ENCODE measurements at regions not wholly inside any gene's neighbourhood (a gene's known extent, or its start where the extent isn't known, plus 50 kb on each side); places are given as distances from the start of the nearest gene placed in this dataset.
"Not testable (repeated sequence)": the region's sequence is repeated elsewhere in the genome, so short reads cannot be mapped to it uniquely, and the experiment has no call there.

DNA sequence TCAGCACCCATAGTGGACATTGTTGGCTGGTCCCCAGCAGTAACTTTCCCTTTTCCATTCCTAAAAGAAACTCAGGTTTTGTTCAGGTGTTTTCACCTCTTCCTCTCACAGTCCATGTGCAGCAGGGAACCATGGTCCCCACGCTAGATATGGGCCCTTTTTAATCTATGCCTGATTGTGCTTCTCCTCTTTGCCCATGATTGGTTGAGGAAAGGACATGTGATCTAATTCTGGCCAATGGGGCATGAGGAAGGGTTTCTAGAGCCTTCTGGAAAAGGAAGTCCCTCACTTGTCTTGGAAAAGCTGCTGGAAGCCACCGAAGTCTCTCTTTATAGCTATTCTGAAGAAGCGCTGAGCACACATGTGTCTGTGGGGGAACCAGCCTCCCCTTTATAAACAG, 330.7 kb downstream of the ACTR3B start:
- 89% methylated on average over 3 of the region's 3 CpGs for WGBS
- Histone ChIP-seq H3K4me3 (ENCODE audit: low read depth, low read length) (no peak overlapping the region), H3K27ac (ENCODE audit: low read depth) (no peak overlapping the region), H3K36me3 (ENCODE audit: insufficient read depth) (no peaks in the 10 kb centered on the region), H3K4me1 (ENCODE audit: insufficient read depth) (no peaks in the 10 kb centered on the region)
- no peak for DNase-seq (ENCODE audit: extremely low spot score)

DNA sequence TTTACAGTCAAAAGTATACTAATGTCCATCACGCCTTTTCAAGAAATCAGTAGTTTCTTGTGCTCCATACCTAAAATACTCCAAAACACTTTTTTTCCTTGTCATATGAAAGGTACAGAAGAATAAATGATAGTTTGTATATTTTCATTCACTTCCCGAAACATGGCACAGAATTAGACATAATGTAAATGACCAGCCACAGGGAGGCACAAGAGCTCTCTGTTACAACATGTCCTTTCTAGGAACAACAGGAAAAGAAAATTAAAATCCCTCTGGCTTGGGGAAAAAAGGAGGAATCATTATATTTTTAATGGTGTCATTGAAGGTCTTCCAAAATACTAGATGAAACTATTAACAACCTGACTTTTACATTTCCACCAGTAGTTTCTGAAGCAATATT, 331.2 kb downstream of the ACTR3B start:
- WGBS = 89% methylated on average over 2 of the region's 2 CpGs
- H3K4me1 ChIP-seq (ENCODE audit: insufficient read depth) = no peaks in the 10 kb centered on the region
- no peaks in the 10 kb centered on the region for H3K36me3 ChIP-seq (ENCODE audit: insufficient read depth)
- no peak overlapping the region for H3K4me3 ChIP-seq (ENCODE audit: low read depth, low read length)
- DNase-seq (ENCODE audit: extremely low spot score) = no peak
- H3K27ac ChIP-seq (ENCODE audit: low read depth) = no peak overlapping the region

DNA sequence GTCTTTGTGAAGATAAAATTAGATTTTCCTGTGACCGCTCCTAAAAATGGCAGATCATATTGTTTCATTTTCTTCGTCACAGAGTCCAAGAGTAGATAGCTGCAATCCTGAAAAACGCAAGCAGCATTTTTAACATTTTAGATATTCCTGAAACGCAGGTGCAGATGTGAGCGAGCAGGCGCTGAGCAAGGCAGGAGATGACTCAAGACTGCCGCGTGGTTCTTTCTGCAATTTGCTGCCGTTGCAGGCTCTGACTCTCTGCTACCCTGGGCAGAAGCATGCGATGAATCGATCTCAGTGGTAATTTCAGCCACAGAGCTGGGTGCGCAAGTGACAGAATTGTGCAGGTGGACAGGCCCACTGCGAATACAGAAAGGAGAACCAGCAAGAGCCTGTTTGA, 331.9 kb downstream of the ACTR3B start:
- no peak overlapping the region for H3K4me3 ChIP-seq (ENCODE audit: low read depth, low read length)
- 76% methylated on average over 13 of the region's 13 CpGs for WGBS

DNA sequence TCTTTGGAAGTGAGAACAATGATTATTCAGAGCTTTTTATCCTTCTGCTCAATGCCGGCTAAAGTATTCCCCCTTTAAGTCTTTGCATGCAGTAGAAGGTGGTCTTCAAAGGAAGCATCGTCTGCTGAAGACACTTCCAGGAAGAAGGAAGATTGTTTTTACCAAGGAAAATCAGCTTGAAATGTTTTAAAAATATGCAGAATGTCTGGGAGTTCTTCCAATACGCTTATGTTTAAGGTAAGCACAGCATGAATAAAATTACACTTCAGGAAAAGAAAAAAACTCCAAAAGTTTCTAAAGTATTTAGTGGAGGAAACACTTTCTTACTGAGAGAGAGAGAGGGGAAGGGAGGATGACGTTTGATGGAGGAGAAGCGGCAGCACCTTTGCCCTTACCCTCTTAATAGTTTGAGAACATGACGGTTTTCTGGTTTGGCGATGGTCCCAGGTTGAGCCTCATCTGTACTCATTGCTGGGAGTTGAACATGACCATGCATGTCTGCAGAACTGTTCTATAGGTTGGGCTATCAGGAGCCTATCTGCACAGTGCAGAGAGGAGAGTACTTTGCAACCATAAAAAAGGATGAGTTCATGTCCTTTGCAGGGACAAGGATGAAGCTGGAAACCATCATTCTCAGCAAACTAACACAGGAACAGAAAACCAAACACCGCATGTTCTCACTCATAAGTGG, 338.1 kb downstream of the ACTR3B start:
- Histone ChIP-seq H3K4me3 (ENCODE audit: low read depth, low read length) (no peak overlapping the region), H3K27ac (ENCODE audit: low read depth) (no peak overlapping the region), H3K36me3 (ENCODE audit: insufficient read depth) (no peaks in the 10 kb centered on the region), H3K4me1 (ENCODE audit: insufficient read depth) (no peaks in the 10 kb centered on the region)
- WGBS = 74% methylated on average over 8 of the region's 8 CpGs
- DNase-seq (ENCODE audit: extremely low spot score) = no peak

More for the DNA sequence above, 331.9 kb downstream of the ACTR3B start:
- DNase-seq (ENCODE audit: extremely low spot score) = no peak
- H3K36me3 ChIP-seq (ENCODE audit: insufficient read depth) = no peaks in the 10 kb centered on the region
- H3K4me1 ChIP-seq (ENCODE audit: insufficient read depth) = no peaks in the 10 kb centered on the region
- no peak overlapping the region for H3K27ac ChIP-seq (ENCODE audit: low read depth)

DNA sequence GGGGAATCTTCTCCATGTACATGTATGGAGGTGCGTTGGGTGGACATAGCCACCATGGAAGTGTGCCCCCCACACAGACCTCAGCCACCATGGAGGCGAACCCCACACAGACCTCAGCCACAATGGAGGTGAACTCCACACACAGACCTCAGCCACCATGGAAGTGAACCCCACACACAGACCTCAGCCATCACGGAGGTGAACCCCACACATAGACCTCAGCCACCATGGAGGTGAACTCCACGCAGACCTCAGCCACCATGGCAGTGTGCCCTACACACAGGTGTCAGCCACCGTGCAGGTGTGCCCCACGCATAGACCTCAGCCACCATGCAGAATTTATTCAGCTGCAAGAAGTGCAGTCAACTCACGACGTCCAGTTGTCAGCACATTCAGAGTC, 339.7 kb downstream of the ACTR3B start:
- WGBS = 78% methylated on average over 8 of the region's 8 CpGs
- no peak for DNase-seq (ENCODE audit: extremely low spot score)

DNA sequence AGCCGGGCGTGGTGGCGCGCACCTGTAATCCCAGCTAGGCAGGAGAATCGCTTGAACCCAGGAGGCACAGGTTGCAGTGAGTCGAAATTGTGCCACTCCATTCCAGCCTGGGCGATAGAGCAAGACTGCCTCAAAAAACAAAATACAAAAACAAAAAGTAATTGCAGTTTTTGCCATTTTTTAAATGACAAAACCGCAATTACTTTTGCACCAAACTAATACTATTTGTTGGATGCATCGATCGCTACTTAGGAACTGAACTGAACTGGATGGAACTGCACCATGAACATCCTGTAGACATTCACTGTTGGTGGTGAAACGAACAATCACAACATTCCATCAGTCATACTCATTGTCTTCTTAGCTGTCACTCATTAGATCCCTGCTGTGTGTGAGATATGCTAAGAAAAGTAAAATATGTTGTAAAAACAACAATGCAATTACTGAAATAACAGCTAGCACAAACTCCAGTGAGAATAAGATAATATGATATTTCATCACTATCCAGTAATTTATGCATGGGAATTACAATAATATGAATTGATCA, 341.2 kb downstream of the ACTR3B start:
- no peak overlapping the region for H3K27ac ChIP-seq (ENCODE audit: low read depth)
- no peak for DNase-seq (ENCODE audit: extremely low spot score)
- 85% methylated on average over 11 of the region's 11 CpGs for WGBS
- H3K36me3 ChIP-seq (ENCODE audit: insufficient read depth) = no peaks in the 10 kb centered on the region
- no peaks in the 10 kb centered on the region for H3K4me1 ChIP-seq (ENCODE audit: insufficient read depth)
- no peak overlapping the region for H3K4me3 ChIP-seq (ENCODE audit: low read depth, low read length)

More for the DNA sequence above, 339.7 kb downstream of the ACTR3B start:
- no peaks in the 10 kb centered on the region for H3K4me1 ChIP-seq (ENCODE audit: insufficient read depth)
- no peak overlapping the region for H3K27ac ChIP-seq (ENCODE audit: low read depth)
- H3K4me3 ChIP-seq (ENCODE audit: low read depth, low read length) = no peak overlapping the region
- no peaks in the 10 kb centered on the region for H3K36me3 ChIP-seq (ENCODE audit: insufficient read depth)

DNA sequence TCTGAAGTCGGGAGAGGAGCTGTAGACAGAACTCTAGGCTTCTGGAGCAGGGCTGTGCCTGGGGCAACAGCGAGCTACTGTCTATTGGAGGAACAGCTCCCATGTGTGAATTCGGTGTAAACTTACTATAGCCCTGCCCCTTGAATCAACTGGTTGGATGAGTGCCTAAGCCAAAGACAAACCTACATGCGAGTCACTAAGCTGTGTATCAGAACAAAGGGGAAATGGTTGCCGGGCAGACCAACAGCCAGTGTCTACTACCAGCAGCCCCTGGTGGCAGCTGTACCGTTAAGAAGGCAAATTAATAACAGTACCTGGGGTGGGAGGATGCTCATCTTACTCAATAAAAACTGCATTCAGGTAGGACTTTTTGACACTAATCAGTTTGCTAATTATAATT, 343.6 kb downstream of the ACTR3B start:
- no peaks in the 10 kb centered on the region for H3K4me1 ChIP-seq (ENCODE audit: insufficient read depth)
- 75% methylated on average over 6 of the region's 6 CpGs for WGBS
- no peak for DNase-seq (ENCODE audit: extremely low spot score)
- no peak overlapping the region for H3K4me3 ChIP-seq (ENCODE audit: low read depth, low read length)
- no peaks in the 10 kb centered on the region for H3K36me3 ChIP-seq (ENCODE audit: insufficient read depth)
- H3K27ac ChIP-seq (ENCODE audit: low read depth) = no peak overlapping the region

DNA sequence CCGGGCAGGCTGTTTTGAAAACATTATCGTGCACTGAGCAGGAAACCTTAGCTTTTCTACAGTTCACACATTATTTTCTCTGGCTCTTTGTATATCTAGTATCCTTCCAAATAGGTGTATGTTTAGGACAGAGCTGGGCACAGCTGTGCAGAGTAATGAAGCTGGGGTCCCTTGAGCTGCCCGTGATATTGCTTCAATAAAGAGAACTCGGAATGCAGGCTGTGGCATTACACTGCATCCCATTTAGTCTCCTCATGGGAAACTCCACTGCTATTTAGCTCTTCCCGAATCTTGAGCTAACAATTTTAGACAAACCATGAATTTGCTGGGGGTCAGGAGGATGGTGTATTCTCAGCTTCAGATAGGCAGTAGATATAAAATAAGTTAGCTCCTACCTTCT, 348.3 kb downstream of the ACTR3B start:
- Histone ChIP-seq H3K36me3 (ENCODE audit: insufficient read depth) (no peaks in the 10 kb centered on the region), H3K27ac (ENCODE audit: low read depth) (no peak overlapping the region), H3K4me1 (ENCODE audit: insufficient read depth) (no peaks in the 10 kb centered on the region), H3K4me3 (ENCODE audit: low read depth, low read length) (no peak overlapping the region)
- 71% methylated on average over 5 of the region's 5 CpGs for WGBS
- no peak for DNase-seq (ENCODE audit: extremely low spot score)

DNA sequence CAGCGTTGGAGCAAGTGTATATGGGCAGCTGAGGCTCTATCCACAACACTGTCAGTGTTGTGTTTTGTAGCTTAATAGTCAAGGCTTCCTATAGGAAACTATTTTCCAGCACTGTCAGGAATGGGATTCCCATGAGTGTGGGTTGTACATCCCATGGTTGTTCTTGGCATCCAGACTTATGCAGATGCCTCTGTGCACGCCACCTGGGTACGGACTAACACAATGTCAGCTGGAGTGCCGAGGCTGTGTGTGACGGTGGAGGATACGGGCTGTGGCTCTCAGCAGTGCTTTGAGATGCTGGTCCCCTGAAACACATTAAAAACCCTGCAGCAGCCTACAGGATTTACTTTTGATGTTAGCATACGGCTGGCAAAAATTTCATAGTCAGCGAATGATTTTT, 350.0 kb downstream of the ACTR3B start:
- no peak for DNase-seq (ENCODE audit: extremely low spot score)
- whole genome bisulfite sequencing = 87% methylated on average over 8 of the region's 8 CpGs
- Histone ChIP-seq H3K4me1 (ENCODE audit: insufficient read depth) (no peaks in the 10 kb centered on the region), H3K36me3 (ENCODE audit: insufficient read depth) (no peaks in the 10 kb centered on the region), H3K27ac (ENCODE audit: low read depth) (no peak overlapping the region), H3K4me3 (ENCODE audit: low read depth, low read length) (no peak overlapping the region)

DNA sequence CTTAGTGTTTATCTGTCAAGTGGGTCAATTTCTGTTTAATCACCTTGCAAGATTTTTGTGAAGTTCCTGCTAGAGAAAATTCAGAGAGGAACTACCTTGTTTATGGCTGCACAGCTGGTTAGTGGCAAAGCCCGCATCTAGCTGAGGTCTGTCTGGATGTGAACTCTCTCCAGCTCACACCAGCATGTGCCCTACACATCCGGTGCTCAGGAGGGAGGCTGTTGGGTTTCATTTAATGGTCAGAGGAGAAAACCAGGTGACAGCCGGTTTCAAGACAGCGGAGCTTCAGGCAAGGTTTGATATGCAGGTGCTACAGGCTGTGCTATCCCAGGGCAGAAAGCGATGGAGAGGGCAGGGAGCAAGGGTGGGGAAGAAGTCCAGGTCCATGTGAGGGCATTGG, 351.1 kb downstream of the ACTR3B start:
- no peaks in the 10 kb centered on the region for H3K4me1 ChIP-seq (ENCODE audit: insufficient read depth)
- no peak overlapping the region for H3K4me3 ChIP-seq (ENCODE audit: low read depth, low read length)
- H3K27ac ChIP-seq (ENCODE audit: low read depth) = no peak overlapping the region
- H3K36me3 ChIP-seq (ENCODE audit: insufficient read depth) = no peaks in the 10 kb centered on the region
- WGBS = 88% methylated on average over 5 of the region's 5 CpGs
- no peak for DNase-seq (ENCODE audit: extremely low spot score)

DNA sequence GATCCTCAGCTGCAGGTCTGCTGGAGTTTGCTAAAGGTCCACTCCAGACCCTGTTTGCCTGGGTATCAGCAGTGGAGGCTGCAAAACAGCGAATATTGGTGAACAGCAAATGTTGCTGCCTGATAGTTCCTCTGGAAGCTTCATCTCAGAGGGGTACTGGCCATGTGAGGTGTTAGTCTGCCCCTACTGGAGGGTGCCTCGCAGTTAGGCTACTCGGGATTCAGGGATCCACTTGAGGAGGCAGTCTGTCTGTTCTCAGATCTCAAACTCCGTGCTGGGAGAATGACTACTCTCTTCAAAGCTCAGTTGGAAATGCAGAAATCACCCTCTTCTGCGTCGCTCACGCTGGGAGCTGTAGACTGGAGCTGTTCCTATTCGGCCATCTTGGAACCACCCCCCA, 362.7 kb downstream of the ACTR3B start:
- H3K27ac ChIP-seq (ENCODE audit: low read depth); DNase-seq (ENCODE audit: extremely low spot score); H3K36me3 ChIP-seq (ENCODE audit: insufficient read depth); H3K4me1 ChIP-seq (ENCODE audit: insufficient read depth); H3K4me3 ChIP-seq (ENCODE audit: low read depth, low read length): not testable (repeated sequence)
- 76% methylated on average over 8 of the region's 8 CpGs for WGBS

DNA sequence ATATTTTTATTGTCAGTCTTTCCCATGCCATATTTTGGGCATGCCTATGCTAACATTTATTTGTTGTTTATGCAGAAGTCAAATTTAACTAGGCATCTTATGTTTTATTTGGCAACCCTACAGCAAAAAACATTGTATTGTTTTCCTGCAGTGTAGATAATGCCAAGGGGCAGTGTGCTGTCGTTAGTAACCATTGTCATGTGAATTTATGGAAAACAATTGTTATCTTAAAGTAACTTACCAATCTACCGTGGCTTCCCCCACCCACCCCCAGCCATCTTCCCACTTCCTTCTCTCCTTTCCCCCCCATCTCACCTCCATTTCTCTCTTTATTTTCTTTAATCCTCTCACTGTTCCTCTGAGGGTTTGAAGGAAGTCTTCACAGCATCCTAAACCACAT, 370.5 kb downstream of the ACTR3B start:
- WGBS = 10% methylated on average over 2 of the region's 2 CpGs
- Histone ChIP-seq H3K4me1 (ENCODE audit: insufficient read depth) (no peaks in the 10 kb centered on the region), H3K27ac (ENCODE audit: low read depth) (no peak overlapping the region), H3K4me3 (ENCODE audit: low read depth, low read length) (no peak overlapping the region), H3K36me3 (ENCODE audit: insufficient read depth) (no peaks in the 10 kb centered on the region)
- DNase-seq (ENCODE audit: extremely low spot score) = no peak

DNA sequence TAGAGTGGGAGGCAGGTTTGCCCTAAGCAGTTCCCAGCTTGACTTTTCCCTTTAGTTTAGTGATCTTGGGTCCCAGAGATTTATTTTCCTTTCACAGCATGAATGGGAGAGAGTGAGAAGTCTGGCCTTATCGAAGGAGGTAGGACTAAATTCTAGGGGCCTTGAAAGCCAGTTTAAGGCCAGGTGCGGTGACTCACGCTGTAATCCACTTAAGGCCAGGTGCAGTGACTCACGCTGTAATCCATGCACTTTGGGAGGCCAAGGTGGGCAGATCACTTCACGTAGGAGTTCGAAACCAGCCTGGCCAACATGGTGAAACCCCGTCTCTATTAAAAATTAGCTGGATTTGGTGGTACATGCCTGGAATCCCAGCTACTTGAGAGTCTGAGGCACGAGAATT, 392.2 kb downstream of the ACTR3B start:
- 81% methylated on average over 8 of the region's 8 CpGs for WGBS
- H3K27ac ChIP-seq (ENCODE audit: low read depth) = no peak overlapping the region
- no peak overlapping the region for H3K4me3 ChIP-seq (ENCODE audit: low read depth, low read length)
- H3K36me3 ChIP-seq (ENCODE audit: insufficient read depth) = no peaks in the 10 kb centered on the region
- no peak for DNase-seq (ENCODE audit: extremely low spot score)
- no peaks in the 10 kb centered on the region for H3K4me1 ChIP-seq (ENCODE audit: insufficient read depth)

DNA sequence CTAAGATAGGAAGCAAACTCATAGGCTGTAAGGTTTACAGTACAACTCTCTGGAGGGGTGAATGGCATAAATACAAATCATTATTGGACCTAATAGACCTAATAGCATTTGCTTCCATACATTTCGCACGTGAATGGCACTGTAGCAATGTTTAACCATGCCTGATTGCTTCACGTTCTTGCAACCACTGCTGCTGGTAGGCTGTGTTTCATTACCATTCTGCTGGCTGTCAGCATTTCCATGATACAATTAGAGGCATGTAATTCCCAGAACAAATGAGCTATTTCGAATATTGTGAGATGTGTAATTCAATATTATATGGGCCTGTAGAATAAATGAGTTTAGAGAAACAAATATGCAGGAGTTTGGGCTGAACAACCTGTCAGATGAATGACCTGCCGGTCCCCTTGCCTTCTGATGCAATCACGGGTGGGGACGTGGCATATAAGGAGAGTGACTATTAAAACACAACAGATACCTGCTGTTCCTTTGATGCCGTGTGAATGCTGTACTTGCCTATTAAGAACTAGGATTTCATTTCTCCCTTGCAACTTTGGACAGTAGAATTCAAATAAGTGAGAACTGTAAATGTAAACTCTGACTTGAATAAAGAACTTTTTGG, 393.4 kb downstream of the ACTR3B start:
- Histone ChIP-seq H3K4me1 (ENCODE audit: insufficient read depth) (no peaks in the 10 kb centered on the region), H3K36me3 (ENCODE audit: insufficient read depth) (no peaks in the 10 kb centered on the region), H3K4me3 (ENCODE audit: low read depth, low read length) (no peak overlapping the region), H3K27ac (ENCODE audit: low read depth) (no peak overlapping the region)
- WGBS = 63% methylated on average over 8 of the region's 8 CpGs
- no peak for DNase-seq (ENCODE audit: extremely low spot score)

Data from urinary bladder (tissue), 3 donors.